ENCODE measurements at regions not wholly inside any gene's neighbourhood (a gene's known extent, or its start where the extent isn't known, plus 50 kb on each side); places are given as distances from the start of the nearest gene placed in this dataset.

GRCh38 chr18:73752546-73752945 is 395.1 kb downstream of the FBXO15 start:
- TF ChIP-seq CTCF (IDR thresholded peaks at IDR 0.05), result no peak
- TF ChIP-seq EP300 (IDR thresholded peaks at IDR 0.05), result no peak
